Thyroid gland (tissue), 4 donors: ENCODE measurements at regions not wholly inside any gene's neighbourhood (a gene's known extent, or its start where the extent isn't known, plus 50 kb on each side); places are given as distances from the start of the nearest gene placed in this dataset.

Source experiments
- CTCF ChIP-seq, 6 experiments: fragments of 200-600 bp in 3 of 6; fragments of 450-650 bp in 3 of 6; sonication (generic) in 3 of 6; IDR thresholded peaks; one replicate each; pipeline ENCODE4 v1.5.1; 2016 to 2019; ENCODE audit warnings: antibody characterized with exemption in 6 of 6, mild to moderate bottlenecking in 2 of 6, inconsistent platforms in 1 of 6, moderate library complexity in 1 of 6
- POLR2A ChIP-seq, 2 donors: fragments of 450-650 bp; IDR thresholded peaks; one replicate each; pipeline ENCODE4 v1.6.1; 2017; ENCODE audit warnings: antibody characterized with exemption in 2 of 2, mild to moderate bottlenecking in 2 of 2, moderate library complexity in 1 of 2

- no peak for TF ChIP-seq CTCF (IDR thresholded peaks at IDR 0.05)
- TF ChIP-seq POLR2A (IDR thresholded peaks at IDR 0.05) = no peak
These were observed 68.9 kb upstream of the LMO3 start for GRCh38 chr12:16674885-16675284.
